GM18868 (cell line): ENCODE measurements at regions not wholly inside any gene's neighbourhood (a gene's known extent, or its start where the extent isn't known, plus 50 kb on each side); places are given as distances from the start of the nearest gene placed in this dataset.
"Not testable (repeated sequence)": the region's sequence is repeated elsewhere in the genome, so short reads cannot be mapped to it uniquely, and the experiment has no call there.

Experiments
- ATAC-seq: cut with Tn5 transposase; IDR thresholded peaks from one replicate; pipeline ENCODE4 v1.9.1; 2021; ENCODE audit warnings: mild to moderate bottlenecking, moderate library complexity; ENCODE audit not compliant: unreplicated experiment

GRCh38 chr11:29095821-29096220 is 921.0 kb downstream of the KCNA4 start:
- no peak for ATAC-seq

GRCh38 chr11:29093416-29094120 is 923.3 kb downstream of the KCNA4 start:
- no peak for ATAC-seq

- no peak for ATAC-seq
Measured at GRCh38 chr11:29087200-29087812, 929.5 kb downstream of the KCNA4 start.

GRCh38 chr11:29075726-29076125 is 941.1 kb downstream of the KCNA4 start:
- ATAC-seq = no peak

- no peak for ATAC-seq
Measured at GRCh38 chr11:29063630-29064361, 953.0 kb downstream of the KCNA4 start.

- ATAC-seq = no peak
Measured at GRCh38 chr11:29061452-29061851, 953.3 kb downstream of the METTL15 start.

GRCh38 chr11:29056487-29056886 is 948.3 kb downstream of the METTL15 start:
- ATAC-seq = not testable (repeated sequence)

- ATAC-seq = no peak
Measured at GRCh38 chr11:29051935-29052334, 943.7 kb downstream of the METTL15 start.

GRCh38 chr11:29050962-29051361 is 942.8 kb downstream of the METTL15 start:
- not testable (repeated sequence) for ATAC-seq

GRCh38 chr11:29040489-29040888 is 932.3 kb downstream of the METTL15 start:
- ATAC-seq = no peak

- no peak for ATAC-seq
Measured at GRCh38 chr11:29032384-29033149, 924.4 kb downstream of the METTL15 start.

GRCh38 chr11:29029452-29029851 is 921.3 kb downstream of the METTL15 start:
- no peak for ATAC-seq

GRCh38 chr11:29027436-29027835 is 919.2 kb downstream of the METTL15 start:
- ATAC-seq = no peak

GRCh38 chr11:29026286-29026685 is 918.1 kb downstream of the METTL15 start:
- no peak for ATAC-seq

- ATAC-seq = no peak
Measured at GRCh38 chr11:29025001-29025400, 916.8 kb downstream of the METTL15 start.

GRCh38 chr11:29024386-29024785 is 916.2 kb downstream of the METTL15 start:
- no peak for ATAC-seq

GRCh38 chr11:29023761-29024160 is 915.6 kb downstream of the METTL15 start:
- ATAC-seq = no peak

- no peak for ATAC-seq
Measured at GRCh38 chr11:29022676-29023075, 914.5 kb downstream of the METTL15 start.

GRCh38 chr11:29019960-29020683 is 911.9 kb downstream of the METTL15 start:
- no peak for ATAC-seq

- no peak for ATAC-seq
Measured at GRCh38 chr11:29018631-29019030, 910.4 kb downstream of the METTL15 start.

GRCh38 chr11:29017941-29018340 is 909.8 kb downstream of the METTL15 start:
- ATAC-seq = no peak
